Embryonic facial prominence (tissue), 1 donor: ENCODE measurements at regions not wholly inside any gene's neighbourhood (a gene's known extent, or its start where the extent isn't known, plus 50 kb on each side); places are given as distances from the start of the nearest gene placed in this dataset.

Experiments
- DNase-seq: peaks from one replicate; pipeline ENCODE4 v3.0.0-alpha.2; 2016; ENCODE audit errors: extremely low spot score

- DNase-seq: no peak
Observed at GRCh38 chr9:135239100-135239768, 151.8 kb downstream of the OLFM1 start.

DNA sequence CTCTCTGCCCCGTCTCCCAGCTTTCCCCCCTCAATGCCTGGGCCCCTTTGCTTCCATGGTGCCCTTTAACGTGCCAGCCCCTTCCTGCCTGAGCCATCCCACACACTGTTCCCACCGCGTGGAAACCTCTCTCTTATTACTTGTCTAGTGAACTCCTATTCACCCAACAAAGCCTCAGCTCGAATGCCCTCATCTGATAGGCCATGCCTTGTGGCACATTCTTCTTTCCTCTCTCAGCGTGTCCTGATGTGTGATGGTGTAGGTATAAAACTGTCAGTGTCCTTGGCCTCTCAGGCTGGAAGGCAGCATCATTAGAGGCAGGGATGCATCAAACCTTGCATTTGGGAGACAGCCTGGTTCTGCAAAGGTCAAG lies 152.3 kb downstream of the OLFM1 start:
- no peak for DNase-seq

GRCh38 chr9:135240222-135240621 lies 152.8 kb downstream of the OLFM1 start:
- no peak for DNase-seq

- no peak for DNase-seq
Observed at GRCh38 chr9:135240871-135241311, 153.4 kb downstream of the OLFM1 start.

DNA sequence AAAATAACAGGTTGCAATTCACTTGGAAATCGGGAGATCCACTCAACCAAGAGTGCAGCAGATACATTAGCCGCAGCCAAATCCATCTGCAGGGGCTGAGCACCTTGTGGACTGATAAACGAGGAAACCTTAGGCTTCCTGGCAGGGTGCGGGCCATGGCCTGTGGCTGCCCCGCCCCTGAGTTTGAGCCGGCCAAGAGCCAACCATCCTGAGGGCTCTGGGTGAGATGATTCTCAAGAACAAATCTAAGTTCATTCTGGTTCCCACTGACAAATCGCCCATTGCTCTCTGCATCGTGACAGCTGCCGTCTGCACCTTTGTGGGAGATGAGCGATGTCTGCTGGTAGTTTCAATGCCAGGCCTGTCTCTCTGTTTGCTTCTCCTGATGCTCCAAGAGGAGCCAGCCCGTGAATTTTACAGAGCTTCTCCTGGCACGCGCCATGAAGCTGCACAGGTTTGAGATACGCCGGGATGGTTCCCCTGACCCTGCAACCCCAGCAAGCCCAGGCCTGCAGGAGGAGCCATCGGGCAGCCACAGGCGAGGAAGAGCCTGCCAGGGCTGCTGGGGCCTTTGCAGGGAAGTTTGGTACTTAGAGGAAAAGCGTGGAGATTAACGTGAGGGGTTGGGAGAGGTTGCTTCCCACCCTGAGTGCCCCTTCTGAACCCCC lies 154.0 kb downstream of the OLFM1 start:
- no peak for DNase-seq

DNA sequence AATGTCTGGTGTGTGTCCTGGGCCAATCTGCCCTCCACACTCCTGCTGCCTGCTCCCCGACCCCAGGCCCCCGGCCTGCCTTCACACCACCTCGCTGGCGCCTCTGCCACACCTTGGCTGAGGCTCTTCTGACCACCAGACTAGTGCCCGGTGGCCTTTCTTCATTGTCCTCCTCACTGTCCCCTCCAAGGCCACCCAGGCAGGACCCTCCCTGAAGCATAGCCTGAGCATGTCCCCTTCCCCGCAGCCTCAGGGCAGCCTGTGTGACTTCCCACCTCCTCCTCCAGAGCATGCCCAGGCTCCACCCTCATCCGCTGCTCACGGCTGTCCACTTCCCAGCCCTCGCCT lies 154.6 kb downstream of the OLFM1 start:
- DNase-seq: no peak

DNA sequence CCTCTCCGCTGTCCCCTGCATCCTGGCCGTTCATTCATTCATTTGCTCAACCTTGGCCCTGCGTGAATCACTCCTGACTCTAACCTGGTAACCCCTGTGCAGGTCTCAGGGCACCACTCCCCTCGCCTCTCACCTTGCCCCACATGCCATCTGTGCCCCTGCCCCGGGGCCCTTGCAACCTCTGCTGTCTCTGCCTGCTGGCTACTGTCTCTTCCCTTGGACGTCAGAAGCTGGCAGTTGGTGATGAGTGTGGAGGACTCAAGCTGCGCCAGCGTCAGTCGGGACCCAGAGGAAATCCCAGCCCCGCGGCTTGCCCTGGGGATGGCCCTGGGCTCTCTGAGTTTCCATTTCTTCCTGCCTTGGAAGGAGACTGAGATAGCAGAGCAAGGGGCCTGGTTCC lies 154.9 kb downstream of the OLFM1 start:
- DNase-seq: no peak

DNA sequence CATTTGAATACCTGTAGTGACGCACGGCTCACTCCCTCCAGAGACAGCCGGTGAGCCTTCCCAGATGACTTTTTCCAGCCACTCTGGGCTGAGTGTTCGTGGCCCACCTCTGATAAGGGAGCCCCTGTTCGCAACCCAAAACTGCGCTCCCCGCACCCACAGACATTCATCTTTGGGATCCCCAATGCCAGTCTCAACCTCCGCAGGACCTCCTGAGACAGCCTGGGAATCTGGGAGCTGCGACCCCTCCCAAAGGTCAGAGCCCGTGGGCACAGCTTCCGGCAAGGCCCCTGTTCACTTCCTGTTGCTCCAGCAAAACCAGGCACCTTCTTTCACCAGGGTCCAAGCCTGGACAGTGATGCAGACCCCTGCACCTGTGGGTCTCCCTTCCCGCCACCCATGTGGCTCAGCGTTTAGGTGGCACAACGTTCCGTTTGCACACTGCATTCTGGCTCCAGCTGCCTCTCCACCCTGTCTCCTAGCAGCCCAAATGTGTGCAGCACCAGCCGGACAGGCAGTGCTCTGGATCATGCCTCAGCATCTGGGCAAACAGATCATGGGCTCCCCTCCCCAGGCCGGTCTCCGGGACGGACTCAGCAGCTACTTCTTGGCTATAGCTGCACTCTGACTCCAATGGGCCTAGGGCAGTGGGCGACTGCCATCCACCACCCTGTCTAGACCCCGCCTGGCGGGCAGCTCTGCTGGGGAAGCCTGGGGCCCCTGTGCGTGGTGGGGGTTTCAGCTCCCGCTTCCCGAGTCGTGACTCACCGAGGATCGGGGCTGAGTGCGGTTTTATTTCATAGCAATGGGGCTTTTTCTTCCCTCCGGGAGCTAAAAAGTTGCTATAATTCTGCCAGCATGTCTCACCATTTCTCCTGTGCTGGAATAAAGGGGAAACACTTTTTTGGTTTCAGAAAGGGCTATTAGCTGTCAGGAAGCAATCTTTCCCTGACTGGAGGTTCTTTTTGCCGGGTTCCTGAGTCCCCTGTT lies 156.0 kb downstream of the OLFM1 start:
- no peak for DNase-seq

DNA sequence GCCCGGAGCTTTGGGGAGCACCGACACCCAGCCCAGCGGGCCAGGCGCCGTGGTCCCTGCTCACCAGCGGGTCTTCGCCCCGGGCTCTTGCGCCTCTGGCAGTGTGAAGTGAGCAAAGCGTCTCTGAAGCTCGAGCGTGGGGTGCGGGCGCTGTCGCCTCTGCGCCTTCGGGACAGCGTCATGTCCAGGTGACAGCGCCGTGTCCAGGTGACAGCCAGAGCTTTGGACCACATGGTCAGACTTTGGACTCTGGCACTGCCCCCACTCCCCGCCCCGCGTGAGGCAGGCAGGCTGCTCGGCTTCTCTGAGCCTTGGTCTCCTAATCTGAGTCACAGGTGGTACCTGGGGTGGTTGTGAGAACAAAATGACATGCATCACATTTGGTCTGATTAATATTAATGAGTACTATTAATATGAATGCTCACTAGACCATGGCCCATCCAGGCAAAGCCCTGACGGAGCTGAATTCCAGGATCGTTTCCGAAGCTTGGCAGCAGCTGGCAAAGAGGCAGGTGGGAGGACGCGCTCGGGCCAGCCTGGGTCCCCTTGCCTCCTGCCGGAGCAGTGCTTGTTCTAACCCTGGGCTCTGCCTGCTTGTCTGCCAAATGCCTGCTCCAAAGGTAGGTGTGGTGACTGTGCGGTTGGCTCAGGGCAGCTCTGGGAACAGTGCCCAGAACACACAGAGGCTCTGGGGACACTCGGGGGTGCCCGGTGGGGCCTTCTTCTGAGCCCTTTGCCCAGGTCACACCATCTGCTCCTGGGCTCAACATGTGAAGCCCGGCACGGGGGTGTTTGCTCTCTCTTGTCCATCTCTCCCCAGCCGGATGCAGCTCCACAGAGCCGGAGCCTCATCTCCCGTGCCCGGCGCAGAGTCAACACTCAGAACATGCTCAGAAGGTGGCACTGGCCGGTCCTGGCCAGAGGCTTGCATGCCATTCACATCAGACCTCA lies 157.1 kb downstream of the OLFM1 start:
- no peak for DNase-seq

- DNase-seq: no peak
Observed at GRCh38 chr9:135245482-135246247, 158.2 kb downstream of the OLFM1 start.

- no peak for DNase-seq
Observed at GRCh38 chr9:135246248-135247205, 159.1 kb downstream of the OLFM1 start.

- DNase-seq: no peak
Observed at GRCh38 chr9:135247227-135247930, 159.9 kb downstream of the OLFM1 start.

- no peak for DNase-seq
Observed at GRCh38 chr9:135248111-135248510, 160.6 kb downstream of the OLFM1 start.

GRCh38 chr9:135248721-135249120 lies 161.3 kb downstream of the OLFM1 start:
- DNase-seq: no peak

- no peak for DNase-seq
Observed at GRCh38 chr9:135249191-135249590, 161.7 kb downstream of the OLFM1 start.

- no peak for DNase-seq
Observed at GRCh38 chr9:135249711-135250110, 162.2 kb downstream of the OLFM1 start.

DNA sequence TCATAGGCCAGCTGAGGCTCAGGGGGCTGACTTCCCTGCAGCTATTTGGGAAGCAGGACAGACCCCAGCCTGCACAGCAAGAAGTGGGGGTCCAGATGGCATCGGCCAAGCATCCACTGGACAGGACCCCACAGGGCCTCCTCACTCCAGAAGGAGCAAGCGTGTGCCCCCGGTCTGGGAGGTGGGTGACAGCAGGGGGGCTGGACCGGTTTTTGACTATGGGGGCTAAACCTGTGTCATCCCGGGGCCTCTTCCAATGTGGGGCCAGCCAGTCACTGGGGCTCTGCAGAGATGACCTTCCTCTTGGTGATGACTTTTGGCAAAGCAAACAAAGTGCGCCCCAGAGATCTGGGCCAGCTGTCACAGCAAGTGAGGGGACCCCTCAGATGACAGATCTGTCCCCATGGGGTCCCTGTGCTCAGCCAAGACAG lies 163.9 kb downstream of the OLFM1 start:
- no peak for DNase-seq

GRCh38 chr9:135251996-135252760 lies 164.7 kb downstream of the OLFM1 start:
- DNase-seq: no peak
